ENCODE measurements at regions not wholly inside any gene's neighbourhood (a gene's known extent, or its start where the extent isn't known, plus 50 kb on each side); places are given as distances from the start of the nearest gene placed in this dataset.
"Not testable (repeated sequence)": the region's sequence is repeated elsewhere in the genome, so short reads cannot be mapped to it uniquely, and the experiment has no call there.

DNA sequence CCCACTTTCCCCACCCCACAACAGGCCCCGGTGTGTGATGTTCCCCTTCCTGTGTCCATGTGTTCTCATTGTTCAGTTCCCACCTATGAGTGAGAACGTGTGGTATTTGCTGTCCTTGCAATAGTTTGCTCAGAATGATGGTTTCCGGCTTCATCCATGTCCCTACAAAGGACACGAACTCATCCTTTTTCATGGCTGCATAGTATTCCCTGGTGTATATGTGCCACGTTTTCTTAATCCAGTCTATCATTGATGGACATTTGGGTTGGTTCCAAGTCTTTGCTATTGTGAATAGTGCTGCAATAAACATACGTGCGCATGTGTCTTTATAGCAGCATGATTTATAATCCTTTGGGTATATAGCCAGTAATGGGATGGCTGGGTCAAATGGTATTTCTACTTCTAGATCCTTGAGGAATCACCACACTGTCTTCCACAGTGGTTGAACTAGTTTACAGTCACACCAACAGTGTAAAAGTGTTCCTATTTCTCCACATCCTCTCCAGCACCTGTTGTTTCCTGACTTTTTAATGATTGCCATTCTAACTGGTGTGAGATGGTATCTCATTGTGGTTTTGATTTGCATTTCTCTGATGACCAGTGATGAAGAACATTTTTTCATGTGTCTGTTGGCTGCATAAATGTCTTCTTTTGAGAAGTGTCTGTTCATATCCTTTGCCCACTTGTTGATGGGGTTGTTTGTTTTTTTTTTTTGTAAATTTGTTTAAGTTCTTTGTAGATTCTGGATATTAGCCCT lies 124.5 kb downstream of the TANC2 start:
- TF ChIP-seq POLR2AphosphoS5 (IDR thresholded peaks at IDR 0.05): not testable (repeated sequence)
- TF ChIP-seq, protein P1, sequence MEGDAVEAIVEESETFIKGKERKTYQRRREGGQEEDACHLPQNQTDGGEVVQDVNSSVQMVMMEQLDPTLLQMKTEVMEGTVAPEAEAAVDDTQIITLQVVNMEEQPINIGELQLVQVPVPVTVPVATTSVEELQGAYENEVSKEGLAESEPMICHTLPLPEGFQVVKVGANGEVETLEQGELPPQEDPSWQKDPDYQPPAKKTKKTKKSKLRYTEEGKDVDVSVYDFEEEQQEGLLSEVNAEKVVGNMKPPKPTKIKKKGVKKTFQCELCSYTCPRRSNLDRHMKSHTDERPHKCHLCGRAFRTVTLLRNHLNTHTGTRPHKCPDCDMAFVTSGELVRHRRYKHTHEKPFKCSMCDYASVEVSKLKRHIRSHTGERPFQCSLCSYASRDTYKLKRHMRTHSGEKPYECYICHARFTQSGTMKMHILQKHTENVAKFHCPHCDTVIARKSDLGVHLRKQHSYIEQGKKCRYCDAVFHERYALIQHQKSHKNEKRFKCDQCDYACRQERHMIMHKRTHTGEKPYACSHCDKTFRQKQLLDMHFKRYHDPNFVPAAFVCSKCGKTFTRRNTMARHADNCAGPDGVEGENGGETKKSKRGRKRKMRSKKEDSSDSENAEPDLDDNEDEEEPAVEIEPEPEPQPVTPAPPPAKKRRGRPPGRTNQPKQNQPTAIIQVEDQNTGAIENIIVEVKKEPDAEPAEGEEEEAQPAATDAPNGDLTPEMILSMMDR (IDR thresholded peaks at IDR 0.05): not testable (repeated sequence)
